OCI-M1 (cell line): ENCODE measurements at regions not wholly inside any gene's neighbourhood (a gene's known extent, or its start where the extent isn't known, plus 50 kb on each side); places are given as distances from the start of the nearest gene placed in this dataset.
"Not testable (repeated sequence)": the region's sequence is repeated elsewhere in the genome, so short reads cannot be mapped to it uniquely, and the experiment has no call there.

Source experiments
- DNase-seq: peaks from one replicate; lab custom pipeline; 2025; lab: John Stamatoyannopoulos, UW

DNA sequence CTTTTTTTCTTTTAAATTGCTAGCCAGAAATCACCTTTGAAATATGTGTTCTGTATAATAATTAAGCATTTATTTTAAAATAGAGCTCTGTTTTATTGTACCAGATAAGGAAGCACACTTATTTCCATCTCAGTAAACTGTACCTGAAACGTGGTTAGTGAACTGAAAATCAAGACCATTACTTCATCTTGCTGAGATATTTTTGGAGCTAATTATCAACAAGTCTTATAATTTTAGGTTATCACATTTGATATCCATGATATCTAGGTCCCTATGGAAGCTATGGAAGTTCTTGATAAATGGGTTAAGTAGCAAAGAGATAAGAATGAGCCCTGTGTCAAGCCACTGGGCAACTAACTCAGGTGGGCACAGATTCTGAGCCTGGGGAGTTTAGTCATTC, 187.2 kb downstream of the NFKBIZ start:
- no peak for DNase-seq

DNA sequence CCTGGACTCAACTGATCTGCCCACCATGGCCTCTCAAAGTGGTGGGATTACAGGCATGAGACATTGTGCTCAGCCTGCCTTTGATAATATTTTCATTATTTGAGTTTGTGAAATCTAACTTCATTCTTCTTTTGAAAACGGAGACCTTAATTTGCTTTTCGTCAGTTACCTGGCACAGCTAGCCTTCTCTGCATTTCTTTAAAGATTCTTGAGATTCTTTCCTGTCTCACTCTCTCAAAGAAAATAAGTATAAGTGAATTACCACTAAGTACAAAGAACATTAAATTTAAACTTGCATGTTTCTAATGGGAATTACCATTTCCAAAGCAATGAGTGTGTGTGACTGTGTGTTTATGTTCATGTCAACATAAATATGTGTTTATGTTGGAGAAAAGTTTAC, 187.9 kb downstream of the NFKBIZ start:
- DNase-seq, result no peak

DNA sequence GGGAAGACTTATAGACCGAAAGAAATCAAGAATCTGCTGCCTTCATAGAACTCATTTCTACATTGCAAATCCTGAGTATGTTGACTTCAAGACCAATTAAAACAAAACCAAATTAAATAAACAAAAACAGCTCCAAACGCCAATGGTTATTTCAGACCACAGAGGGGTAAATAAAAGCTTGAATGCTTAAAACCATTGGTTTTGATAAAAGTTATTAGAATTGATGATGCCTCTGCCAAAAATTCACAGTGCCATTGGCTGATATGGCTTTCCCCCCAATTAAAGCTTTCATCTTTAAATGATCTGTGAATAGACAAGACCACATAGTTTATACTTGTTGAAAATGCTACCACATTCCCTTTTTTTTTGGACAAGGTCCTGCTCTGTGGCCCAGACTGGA, 188.5 kb downstream of the NFKBIZ start:
- DNase-seq, result no peak

DNA sequence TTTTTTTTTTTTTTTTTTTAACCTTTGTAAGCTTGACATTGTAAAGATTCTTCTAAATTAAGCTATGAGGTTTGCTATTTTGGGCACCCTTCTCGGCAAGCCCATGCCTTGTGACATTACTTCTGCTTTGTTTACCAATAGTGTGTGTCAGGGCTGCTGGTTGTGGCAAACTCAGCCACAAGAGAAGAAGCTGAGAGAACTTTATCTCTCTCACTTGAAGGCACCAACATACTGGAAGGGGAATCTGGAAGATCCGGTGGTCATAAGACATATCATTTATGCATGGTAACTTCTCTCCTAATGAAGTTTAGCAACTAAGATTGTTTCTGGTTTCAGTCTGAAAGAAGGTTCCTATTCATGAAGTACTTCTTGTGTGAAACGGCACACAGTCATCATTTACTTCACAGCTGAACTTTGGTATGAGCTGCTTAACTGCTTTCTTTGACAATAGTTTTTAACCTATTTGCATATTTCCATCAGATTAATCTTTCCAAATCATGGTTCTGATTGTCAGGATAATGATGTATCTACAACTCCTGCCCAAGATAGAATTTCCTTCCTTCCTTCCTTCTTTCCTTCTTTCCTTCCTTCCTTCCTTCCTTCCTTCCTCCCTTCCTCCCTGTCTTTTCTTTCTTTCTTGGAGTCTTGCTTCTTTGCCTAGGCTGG, 189.3 kb downstream of the NFKBIZ start:
- DNase-seq, result peak; percentile 70

DNA sequence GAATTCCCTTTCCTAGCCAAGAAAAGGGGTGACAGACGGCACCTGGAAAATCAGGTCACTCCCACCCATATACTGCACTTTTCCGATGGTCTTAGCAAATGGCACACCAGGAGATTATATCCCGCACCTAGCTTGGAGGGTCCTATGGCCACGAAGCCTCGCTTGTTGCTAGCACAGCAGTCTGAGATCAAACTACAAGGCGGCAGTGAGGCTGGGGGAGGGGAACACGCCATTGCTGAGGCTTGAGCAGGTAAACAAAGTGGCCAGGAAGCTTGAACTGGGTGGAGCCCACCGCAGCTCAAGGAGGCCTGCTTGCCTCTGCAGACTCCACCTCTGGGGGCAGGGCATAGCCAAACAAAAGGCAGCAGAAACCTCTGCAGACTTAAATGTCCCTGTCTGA, 190.8 kb downstream of the NFKBIZ start:
- DNase-seq, result not testable (repeated sequence)

DNA sequence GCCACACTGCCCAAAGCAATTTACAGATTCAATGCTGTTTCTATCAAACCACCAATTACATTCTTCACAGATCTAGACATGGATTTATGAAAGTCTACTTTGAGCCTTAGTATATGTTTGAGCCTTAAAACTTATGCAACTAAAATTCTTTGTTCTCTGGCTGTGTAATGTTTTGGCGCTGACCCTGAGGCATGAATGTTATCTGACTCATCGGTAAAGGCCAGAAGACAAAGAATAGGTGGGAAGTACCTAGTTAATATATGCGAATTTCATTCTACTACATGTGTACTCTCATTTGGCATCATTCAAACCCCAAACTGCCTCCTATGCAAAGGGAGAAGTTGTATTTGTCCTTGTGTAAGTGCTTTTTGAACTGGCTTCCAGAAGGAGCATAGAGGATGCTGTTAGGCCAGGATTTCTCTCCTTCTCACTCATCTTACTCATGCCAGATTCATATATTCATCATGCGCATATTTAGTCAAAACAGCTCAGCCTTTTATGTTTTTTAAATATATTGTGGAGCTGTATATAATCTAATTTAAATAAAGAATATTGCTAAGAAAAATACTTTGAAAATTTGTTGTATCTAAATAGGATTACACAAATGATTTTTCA, 204.2 kb downstream of the NFKBIZ start:
- DNase-seq, result no peak

DNA sequence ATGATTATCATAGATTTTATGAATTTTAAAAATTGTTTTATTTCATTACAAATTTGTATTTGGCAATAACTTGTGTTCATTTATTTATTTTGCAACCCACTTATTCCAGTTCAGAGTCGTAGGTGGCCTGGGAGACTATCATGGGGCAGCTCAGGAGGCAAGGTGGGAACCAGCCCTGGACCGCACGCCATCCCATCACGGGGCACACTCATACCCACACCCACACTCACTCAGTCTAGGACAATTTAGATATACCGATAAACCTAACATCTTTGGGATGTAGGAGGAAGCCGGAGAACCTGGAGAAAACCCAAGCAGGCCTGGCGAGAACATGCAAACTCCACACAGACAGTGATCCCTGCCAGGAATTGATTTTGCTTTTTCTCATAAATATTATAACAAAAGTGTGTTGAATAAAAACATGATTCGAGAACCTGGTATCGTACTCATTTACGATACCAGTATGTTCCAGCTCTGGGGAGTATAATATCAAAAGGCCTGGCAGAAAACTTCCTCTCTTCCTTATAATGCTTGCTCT, 205.3 kb downstream of the NFKBIZ start:
- no peak for DNase-seq

DNA sequence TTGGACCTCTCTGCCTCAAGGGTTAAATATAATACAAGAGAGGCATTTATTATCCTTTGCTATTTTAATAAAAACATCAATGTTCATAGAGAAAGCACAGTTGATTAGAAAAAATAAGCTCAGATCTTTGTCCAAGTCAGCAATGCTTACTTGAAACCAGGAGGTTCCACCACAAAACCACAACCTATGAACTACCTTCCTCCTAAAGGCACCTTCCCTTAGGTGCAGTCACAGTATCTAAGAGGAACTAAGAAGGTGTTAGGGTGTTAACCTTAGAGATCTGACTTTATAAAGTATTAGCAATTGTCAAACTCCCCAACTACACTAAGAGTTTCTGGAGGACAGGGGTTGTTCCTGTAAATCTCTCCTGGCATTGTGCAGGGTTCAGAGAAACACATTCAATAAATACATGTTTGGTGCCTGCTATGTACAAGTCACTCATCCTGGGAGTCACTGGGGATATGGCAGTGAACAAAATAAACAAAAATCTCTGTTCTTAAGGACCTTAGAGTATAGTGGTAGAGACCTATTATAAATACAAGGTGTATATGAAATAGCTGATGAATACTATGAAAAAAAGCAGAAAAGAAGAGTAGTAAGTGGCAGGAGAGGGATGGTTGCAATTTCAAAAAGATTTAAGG, 208.6 kb downstream of the NFKBIZ start:
- DNase-seq, result no peak

DNA sequence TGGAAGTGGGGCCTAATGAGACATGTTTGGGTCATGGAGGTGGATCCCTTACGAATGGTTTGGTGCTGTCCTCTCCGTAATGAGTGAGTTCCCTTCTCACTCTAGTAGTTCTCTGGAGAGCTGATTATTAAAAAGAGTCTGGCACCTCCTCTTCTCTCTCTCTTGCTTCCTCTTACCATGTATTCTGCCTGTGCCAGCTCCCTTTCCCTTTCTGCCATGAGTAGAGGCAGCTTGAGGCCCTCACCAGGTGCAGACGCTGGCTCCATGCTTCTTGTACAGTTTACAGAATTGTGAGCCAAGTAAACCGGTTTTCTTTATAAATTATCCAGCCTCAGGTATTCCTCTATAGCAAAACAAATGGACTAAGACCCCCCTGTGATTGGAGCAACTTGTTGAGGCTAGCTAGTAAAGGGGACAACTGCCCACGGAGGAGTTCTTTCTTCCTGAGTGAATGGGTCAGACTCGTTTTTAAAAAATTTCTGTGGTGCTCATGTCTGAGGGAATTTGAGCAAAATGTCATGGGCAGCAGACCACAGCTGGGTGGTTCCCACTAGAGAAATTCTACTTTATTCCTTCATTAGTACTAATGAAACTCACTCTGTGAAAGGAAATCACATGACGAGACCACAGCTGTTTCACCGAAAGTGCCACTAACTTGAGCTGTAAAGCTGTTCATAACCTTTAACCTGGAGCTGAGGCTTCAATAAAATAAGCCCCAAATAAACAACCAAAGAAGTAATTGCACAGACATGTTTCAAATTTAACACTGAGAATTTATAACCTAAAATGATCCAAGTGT, 210.0 kb downstream of the NFKBIZ start:
- DNase-seq, result no peak

DNA sequence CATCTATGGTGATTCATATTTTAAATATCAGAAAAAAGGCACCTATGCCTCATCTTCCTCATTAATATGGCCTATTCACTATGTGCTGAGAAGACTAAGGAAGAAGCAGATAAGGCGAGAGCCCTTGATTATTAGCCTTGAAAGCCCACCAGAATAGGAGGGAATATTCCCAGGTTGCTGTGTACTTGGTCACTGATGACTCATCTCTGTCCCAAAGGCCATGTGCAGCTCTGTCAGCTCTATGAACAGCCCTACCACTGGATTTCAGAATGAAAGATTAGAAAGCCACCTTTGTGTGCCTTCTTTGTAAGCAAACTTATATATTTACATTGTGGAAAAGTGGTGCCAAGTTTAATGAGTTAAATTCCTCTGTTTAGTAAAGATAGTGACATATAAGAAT, 211.5 kb downstream of the NFKBIZ start:
- DNase-seq, result peak; percentile 23

DNA sequence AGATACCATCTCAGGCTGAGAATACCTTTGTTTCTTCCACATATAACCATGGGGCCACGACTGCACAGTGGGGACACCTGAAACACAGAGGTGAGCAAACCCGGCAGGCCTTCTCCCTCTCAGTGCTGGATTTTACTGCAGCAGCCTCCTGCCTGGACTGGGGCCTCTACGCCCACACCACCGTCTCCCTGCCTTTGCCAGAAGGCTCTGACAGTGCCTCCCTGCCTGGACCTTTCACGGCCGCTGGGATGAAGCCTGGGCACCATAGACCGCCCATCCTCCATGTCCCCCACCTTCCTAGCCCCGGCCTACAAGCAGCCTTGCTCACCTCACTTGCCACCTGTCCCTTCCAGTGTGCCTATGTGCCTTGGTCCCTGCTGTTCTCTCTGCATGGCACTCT, 214.3 kb downstream of the NFKBIZ start:
- no peak for DNase-seq

DNA sequence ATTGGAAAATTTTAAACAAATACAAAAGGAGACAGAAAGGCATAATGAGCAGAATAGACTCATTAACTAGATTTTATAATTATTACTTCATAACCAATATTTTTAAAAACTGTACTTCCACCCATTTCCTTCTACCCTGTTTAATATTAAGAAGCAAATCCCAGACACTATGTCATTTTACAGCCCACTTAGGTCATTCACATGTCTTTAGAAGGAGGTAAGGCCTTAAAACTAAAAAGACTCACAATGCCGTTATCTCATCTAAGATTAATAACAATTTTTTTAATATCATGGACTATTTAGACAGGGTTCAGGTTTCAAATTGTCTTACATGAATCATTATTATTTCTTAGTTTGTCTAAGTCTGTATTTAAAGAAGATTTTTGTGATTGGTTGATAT, 217.2 kb downstream of the NFKBIZ start:
- no peak for DNase-seq

DNA sequence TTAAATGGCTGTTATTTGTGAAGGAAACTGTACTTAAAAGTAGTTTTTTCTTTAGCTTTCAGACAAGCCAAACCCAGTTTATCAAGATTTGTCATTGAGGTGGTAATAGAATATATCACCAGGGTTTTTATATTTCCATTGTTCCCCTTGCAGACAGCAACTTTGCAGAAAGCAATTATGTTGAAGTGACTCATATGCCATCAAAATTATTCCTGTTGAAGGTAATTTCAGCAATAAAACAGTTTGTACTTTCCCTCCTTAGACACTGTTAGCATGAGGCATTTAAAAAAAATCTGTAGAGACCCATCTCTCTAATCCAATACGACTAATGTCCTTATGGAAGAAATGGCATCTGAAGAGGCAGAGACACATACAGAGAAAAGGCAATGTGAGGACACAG, 219.0 kb downstream of the NFKBIZ start:
- no peak for DNase-seq

DNA sequence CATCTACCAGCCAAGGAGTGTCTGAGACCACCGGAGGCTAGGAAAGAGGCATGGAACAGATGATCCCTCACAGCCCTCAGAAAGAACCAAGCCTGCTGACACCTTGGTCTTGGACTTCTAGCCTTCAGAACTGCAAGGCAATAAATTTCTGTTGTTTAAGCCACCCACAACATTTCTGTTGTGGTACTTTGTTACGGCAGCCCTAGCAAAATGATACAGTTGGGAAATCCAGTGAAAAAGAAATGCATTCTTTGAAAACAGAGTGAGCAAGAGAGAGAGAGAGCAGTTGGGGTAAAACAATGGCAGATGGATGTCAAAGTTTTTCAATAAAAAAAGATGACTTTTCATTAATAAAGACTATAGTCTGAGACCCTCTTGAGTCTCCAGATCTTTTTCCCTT, 219.4 kb downstream of the NFKBIZ start:
- no peak for DNase-seq

DNA sequence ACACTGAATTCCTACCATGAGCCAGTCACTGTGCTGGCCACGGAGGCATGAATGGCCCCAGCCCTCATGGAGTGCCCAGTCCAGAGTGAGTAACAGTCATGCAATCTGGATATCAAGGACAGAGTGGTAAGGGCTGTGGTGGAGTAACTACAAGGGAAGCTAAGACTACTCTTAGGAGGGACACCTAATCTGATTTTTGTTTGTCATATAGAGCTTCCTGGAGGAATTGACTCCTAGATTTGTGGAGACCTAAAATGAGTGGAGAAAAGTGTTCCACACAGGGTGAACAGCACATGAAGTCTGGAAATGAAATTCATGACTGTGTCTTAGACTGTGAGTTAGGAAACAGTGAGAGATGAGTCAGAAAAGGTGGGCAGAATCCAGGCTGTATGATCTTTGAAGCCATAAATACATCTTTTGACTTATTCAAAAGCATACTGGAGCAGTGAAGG, 219.9 kb downstream of the NFKBIZ start:
- DNase-seq, result no peak

DNA sequence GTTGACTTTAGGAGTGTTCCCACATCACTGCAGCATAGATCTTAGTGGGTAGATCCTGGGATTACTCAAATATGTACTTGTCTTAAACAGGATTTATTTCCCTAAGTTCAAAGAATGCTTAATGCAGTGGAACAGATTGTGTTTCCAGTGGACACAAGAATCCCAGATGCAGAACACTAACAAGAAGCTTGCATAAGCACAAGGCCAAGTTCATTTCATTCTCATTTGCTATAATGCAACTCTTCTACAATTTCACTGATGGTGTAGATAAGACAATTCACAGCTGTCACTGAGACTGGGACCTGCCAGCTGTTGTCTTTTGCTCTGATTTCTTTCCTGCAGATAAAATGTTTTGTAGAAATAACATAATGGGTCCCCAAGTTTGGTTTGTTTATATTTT, 225.6 kb downstream of the NFKBIZ start:
- DNase-seq, result peak; percentile 17

DNA sequence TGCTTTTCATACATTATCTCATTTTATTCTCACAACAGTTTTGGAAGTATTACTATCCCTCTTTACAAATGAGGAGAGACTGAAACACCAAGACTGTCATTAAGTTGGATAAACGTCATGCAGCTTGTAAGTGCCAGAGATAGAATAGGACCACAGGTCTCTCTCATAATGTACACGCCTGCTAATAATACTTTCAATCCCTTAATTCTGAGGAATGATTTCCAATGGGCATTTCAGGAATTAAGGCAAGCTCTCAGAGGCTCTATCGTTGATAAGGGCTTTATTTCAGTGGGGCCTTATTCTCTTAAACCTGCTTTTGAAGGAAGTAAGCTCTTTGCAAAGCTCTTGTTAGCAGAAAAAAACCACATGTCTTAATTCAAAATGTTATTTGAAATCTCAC, 229.1 kb downstream of the NFKBIZ start:
- no peak for DNase-seq

DNA sequence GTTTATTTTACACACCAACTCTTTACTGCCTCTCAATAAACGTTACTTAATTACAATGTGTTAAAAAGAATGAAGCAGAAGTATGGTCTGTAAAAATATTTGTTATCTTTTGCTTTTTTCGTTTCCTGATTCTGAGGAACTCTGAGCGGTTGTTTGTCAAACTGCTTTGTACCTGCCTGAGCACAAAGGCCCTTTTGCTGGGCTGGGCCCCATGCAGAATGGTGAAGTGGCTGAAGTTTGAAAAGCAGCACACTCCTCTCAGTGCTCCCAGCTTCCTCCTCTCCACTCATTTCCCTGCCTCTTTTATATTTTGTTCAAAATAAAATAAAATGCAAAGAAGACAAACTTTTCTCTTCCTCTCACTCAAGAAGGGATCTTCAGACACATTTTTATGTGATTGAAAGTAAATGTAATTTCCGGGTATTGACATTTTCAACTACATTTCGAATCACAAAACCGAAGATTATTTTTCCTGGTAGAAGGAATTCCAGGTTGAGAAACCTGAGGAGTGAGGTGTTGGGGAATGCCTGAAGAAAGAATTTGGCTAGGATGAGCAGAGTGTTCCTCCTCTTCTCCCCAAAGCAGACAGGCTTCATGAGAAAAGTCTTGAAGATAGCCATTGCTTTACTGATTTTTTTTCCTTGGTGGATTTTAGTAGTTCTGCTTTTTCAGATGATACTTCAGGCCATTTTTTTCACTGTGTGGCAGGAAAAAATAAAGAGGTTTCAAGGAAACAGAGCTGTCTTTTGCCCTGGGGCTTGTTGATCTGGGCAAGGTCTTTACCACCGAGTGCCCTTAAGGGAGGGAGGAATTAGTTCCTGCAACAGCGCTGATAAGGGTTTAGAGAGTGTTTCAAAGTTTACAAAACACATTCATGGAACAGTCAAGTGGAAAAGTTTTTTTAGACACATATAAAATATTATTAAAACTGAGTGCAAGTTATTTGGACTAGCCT, 229.8 kb downstream of the NFKBIZ start:
- peak; percentile 88 for DNase-seq

DNA sequence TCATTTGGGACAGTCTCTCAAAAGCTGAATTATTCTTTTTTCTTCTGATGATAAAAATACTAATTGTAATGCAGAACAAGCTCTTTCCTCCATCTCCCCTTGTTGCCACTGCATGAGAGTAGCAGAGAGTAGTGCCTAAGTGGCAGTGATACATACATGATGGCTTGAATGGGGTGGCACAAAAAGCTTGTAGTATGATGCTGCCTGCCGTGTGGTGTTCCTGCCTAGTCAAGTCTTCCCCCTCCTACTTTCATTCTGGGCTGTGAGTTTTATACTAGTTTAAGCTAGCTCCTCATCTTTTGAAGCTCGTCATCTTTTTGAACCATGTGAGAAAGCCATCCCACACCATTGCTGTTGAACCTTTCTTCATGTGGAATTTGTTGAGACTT, 230.5 kb downstream of the NFKBIZ start:
- DNase-seq, result no peak

DNA sequence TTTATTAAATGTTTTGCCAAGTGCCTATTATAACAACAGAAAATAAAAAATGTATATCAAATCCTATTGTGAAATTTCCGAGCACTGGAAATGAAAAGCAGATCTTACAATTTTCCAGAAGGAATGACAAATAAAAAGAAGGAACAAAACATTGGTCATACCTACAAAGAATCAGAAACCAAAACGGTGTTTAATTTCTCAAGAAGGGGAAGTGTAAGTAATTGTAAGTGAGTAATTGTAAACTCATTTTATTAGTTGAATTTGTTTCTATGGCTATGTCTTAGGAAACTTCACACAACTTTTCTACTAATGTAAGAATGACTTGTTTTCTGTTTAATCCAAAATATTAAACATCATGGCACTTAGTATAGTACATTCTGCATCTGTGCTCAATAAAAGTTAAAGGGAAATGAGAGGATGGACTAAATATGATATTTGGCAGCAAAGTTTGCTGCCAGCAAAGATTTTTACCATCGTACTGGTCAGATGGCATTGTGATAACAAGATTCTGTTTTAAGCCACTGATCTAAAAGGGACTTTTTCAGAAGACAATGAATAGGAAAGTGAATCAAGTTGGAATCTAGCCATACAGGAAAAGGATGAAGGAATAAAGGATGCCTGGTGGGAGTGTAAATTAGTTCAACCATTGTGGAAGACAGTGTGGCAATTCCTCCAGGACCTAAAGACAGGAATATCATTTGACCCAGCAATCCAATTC, 232.4 kb downstream of the NFKBIZ start:
- no peak for DNase-seq

DNA sequence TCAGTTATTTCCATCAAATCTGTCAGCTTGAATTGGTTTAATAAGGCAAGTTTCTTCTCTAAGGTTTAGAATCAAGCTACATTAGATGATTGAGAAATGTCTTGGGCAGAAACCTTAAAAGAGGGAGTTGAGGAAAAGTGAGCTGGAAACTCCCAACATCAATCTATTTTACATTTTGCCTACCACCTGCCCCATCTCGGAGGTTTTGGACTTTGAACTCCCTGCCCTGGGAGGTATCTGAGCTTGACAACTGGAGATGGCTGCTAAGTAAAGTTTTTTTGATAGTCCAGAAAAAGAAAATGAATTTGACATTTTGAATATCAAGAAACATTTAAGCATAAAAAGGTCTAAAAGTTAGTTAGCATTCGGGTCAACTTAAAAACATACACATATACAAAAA, 234.2 kb downstream of the NFKBIZ start:
- no peak for DNase-seq
